B cell (primary cell): ENCODE measurements at regions not wholly inside any gene's neighbourhood (a gene's known extent, or its start where the extent isn't known, plus 50 kb on each side); places are given as distances from the start of the nearest gene placed in this dataset.

ENCODE experiments used
- ATAC-seq: fragments of 200-7000 bp; cut with Tn5 transposase; one replicate; pipeline ENCODE4 v1.10.0; 2021; ENCODE audit warnings: low read depth, mild to moderate bottlenecking, moderate number of reproducible peaks, moderate library complexity
- CTCF ChIA-PET: fragments of 350-600 bp; sonication (Branson Sonifier 250); formaldehyde crosslinking; loops from one replicate; lab custom pipeline; 2021; ENCODE audit warnings: antibody characterized with exemption, inconsistent platforms; lab: Charles Lee
- POLR2A ChIA-PET: fragments of 350-600 bp; sonication (Branson Sonifier 250); formaldehyde crosslinking; loops from one replicate; lab custom pipeline; 2021; ENCODE audit warnings: antibody characterized with exemption; lab: Charles Lee
- DNase-seq: peaks from one replicate; pipeline ENCODE4 v3.0.0; 2013
- H2AFZ ChIP-seq: 2 replicates; pipeline ENCODE4 v1.6.1; 2012; ENCODE audit warnings: mild to moderate bottlenecking, low read depth, low read length; ENCODE audit not compliant: insufficient read depth, poor library complexity, severe bottlenecking
- H3K27ac ChIP-seq, 2 donors: 1 replicate in 1 of 2; 2 replicates in 1 of 2; pipeline ENCODE4 v1.5.1; 2012 to 2013; ENCODE audit warnings: low read length in 2 of 2, mild to moderate bottlenecking in 2 of 2, moderate library complexity in 1 of 2
- H3K27me3 ChIP-seq, 4 experiments: fragments of 200-600 bp in 1 of 4; sonication (generic) in 1 of 4; replicated peaks in 1 of 4; 1 replicate in 2 of 4; 2 replicates in 2 of 4; pipeline versions ENCODE4 v1.6.1 to v1.7.0; 2013 to 2016; ENCODE audit warnings: low read length in 3 of 4, mild to moderate bottlenecking in 2 of 4, mixed read lengths in 1 of 4, moderate library complexity in 1 of 4; ENCODE audit not compliant: insufficient read depth in 4 of 4, control insufficient read depth in 3 of 4; ENCODE audit errors: control extremely low read depth in 1 of 4
- H3K36me3 ChIP-seq, 2 experiments: replicated peaks in 1 of 2; 1 replicate in 1 of 2; 2 replicates in 1 of 2; pipeline versions ENCODE4 v1.6.1 to v1.7.1; 2013; ENCODE audit warnings: low read length in 1 of 2; ENCODE audit not compliant: insufficient read depth in 2 of 2, control insufficient read depth in 1 of 2; ENCODE audit errors: control extremely low read depth in 1 of 2, extremely low read depth in 1 of 2
- H3K4me1 ChIP-seq, 2 donors: fragments of 200-600 bp in 1 of 2; sonication (generic) in 1 of 2; 1 replicate in 1 of 2; 2 replicates in 1 of 2; pipeline versions ENCODE4 v1.5.1 to v1.6.1; 2013 to 2017; ENCODE audit warnings: low read length in 2 of 2; ENCODE audit not compliant: control insufficient read depth in 2 of 2, insufficient read depth in 2 of 2
- H3K4me2 ChIP-seq: replicated peaks from 2 replicates; pipeline ENCODE3; 2012; ENCODE audit warnings: mild to moderate bottlenecking, low read depth, low read length; ENCODE audit not compliant: poor library complexity, severe bottlenecking
- H3K4me3 ChIP-seq, 5 experiments: fragments of 200-600 bp in 1 of 5; sonication (generic) in 1 of 5; 1 replicate in 3 of 5; 2 replicates in 2 of 5; pipeline versions ENCODE4 v1.5.1 to v1.7.0; 2011 to 2016; ENCODE audit warnings: low read length in 4 of 5, mild to moderate bottlenecking in 4 of 5, low read depth in 2 of 5, control low read depth in 1 of 5, moderate library complexity in 1 of 5; ENCODE audit not compliant: insufficient read depth in 1 of 5; ENCODE audit errors: control extremely low read depth in 1 of 5, extremely low read depth in 1 of 5
- H3K79me2 ChIP-seq: fragments of 200-600 bp; sonication (generic); one replicate; pipeline ENCODE4 v1.6.0; 2016; ENCODE audit warnings: low read length; ENCODE audit not compliant: control insufficient read depth, insufficient read depth
- H3K9ac ChIP-seq: fragments of 200-600 bp; sonication (generic); 2 replicates; pipeline ENCODE4 v1.6.1; 2017; ENCODE audit warnings: mild to moderate bottlenecking, low read length, moderate library complexity
- H3K9me3 ChIP-seq, 3 donors: one replicate each; pipeline versions ENCODE4 v1.6.1 to v1.7.1; 2013; ENCODE audit warnings: low read length in 2 of 3; ENCODE audit not compliant: control insufficient read depth in 2 of 3, insufficient read depth in 1 of 3; ENCODE audit errors: control extremely low read depth in 1 of 3
- H4K20me1 ChIP-seq: 2 replicates; pipeline ENCODE4 v1.6.0; 2012; ENCODE audit warnings: mild to moderate bottlenecking, low read length; ENCODE audit not compliant: insufficient read depth, control insufficient read depth, poor library complexity, severe bottlenecking
- H3K27ac Mint-ChIP-seq: one replicate; pipeline ENCODE4 v1.8.0; 2021; ENCODE audit warnings: mixed read lengths
- H3K27me3 Mint-ChIP-seq: one replicate; pipeline ENCODE4 v1.8.0; 2021; ENCODE audit warnings: mixed read lengths
- H3K4me1 Mint-ChIP-seq: one replicate; pipeline ENCODE4 v1.8.0; 2021; ENCODE audit warnings: mixed read lengths
- H3K4me3 Mint-ChIP-seq: one replicate; pipeline ENCODE4 v1.8.0; 2021; ENCODE audit warnings: mixed read lengths
- H3K9me3 Mint-ChIP-seq: one replicate; pipeline ENCODE4 v1.8.0; 2022; ENCODE audit warnings: mixed read lengths; ENCODE audit not compliant: insufficient read depth
- EZH2 ChIP-seq: IDR thresholded peaks from 2 replicates; pipeline ENCODE4 v1.6.1; 2012; ENCODE audit warnings: borderline replicate concordance, low read depth, mild to moderate bottlenecking, moderate library complexity, low read length; ENCODE audit not compliant: insufficient read depth, poor library complexity, severe bottlenecking
- whole genome bisulfite sequencing: methylation state at CpG from one replicate; pipeline ENCODE4 v1.1.5; 2013; ENCODE audit warnings: missing lambda C conversion rate; ENCODE audit not compliant: insufficient coverage; 5-methylcytosine and 5-hydroxymethylcytosine counted together
- intact Hi-C: fragments of 100-400 bp; cut with micrococcal nuclease; formaldehyde crosslinking; loops from one replicate; pipeline ENCODE4 v1.10.0; 2022
- TF ChIP-seq, protein P1 (sequence below): fragments of 200-600 bp; IDR thresholded peaks from one replicate; pipeline ENCODE4 v1.8.0; 2022; ENCODE audit warnings: antibody characterized with exemption, mild to moderate bottlenecking

- H4K20me1 ChIP-seq, result no peaks in the 10 kb centered on the region
- no peaks in the 10 kb centered on the region for H3K79me2 ChIP-seq
- DNase-seq (no peak), ATAC-seq (no peak)
- H3K4me2 ChIP-seq, result no peak overlapping the region
- no peaks in the 10 kb centered on the region for H3K9me3 ChIP-seq
- Mint-ChIP-seq H3K4me3 (no peak overlapping the region), H3K4me1 (no peaks in the 10 kb centered on the region), H3K27ac (no peak overlapping the region), H3K9me3 (no peaks in the 10 kb centered on the region), H3K27me3 (no peaks in the 10 kb centered on the region)
- H2AFZ ChIP-seq, result no peak overlapping the region
- intact Hi-C loops, result no loop called here
- no peak overlapping the region for H3K4me3 ChIP-seq
- H3K27ac ChIP-seq, result no peak overlapping the region
- CTCF ChIA-PET, result no interaction called here
- no peaks in the 10 kb centered on the region for H3K4me1 ChIP-seq
- no peak overlapping the region for H3K9ac ChIP-seq
- no peak for TF ChIP-seq EZH2
- TF ChIP-seq, protein P1, sequence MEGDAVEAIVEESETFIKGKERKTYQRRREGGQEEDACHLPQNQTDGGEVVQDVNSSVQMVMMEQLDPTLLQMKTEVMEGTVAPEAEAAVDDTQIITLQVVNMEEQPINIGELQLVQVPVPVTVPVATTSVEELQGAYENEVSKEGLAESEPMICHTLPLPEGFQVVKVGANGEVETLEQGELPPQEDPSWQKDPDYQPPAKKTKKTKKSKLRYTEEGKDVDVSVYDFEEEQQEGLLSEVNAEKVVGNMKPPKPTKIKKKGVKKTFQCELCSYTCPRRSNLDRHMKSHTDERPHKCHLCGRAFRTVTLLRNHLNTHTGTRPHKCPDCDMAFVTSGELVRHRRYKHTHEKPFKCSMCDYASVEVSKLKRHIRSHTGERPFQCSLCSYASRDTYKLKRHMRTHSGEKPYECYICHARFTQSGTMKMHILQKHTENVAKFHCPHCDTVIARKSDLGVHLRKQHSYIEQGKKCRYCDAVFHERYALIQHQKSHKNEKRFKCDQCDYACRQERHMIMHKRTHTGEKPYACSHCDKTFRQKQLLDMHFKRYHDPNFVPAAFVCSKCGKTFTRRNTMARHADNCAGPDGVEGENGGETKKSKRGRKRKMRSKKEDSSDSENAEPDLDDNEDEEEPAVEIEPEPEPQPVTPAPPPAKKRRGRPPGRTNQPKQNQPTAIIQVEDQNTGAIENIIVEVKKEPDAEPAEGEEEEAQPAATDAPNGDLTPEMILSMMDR, result no peak
- 80% methylated on average over 1 of the region's 2 CpGs for WGBS
- H3K36me3 ChIP-seq, result no peaks in the 10 kb centered on the region
- POLR2A ChIA-PET, result no interaction called here
- no peaks in the 10 kb centered on the region for H3K27me3 ChIP-seq
Observed at GRCh38 chr7:10156972-10157371, 816.7 kb upstream of the PHF14 start.

- ATAC-seq (no peak), DNase-seq (no peak)
- Histone ChIP-seq H3K9ac (no peak overlapping the region), H3K27ac (no peak overlapping the region), H3K79me2 (no peaks in the 10 kb centered on the region), H4K20me1 (no peaks in the 10 kb centered on the region), H2AFZ (no peak overlapping the region), H3K4me1 (no peaks in the 10 kb centered on the region), H3K4me3 (no peak overlapping the region), H3K36me3 (no peaks in the 10 kb centered on the region), H3K27me3 (no peaks in the 10 kb centered on the region), H3K9me3 (peaks cover 0 to 3% (median 0%) of the 10 kb centered on the region in 3 donors), H3K4me2 (no peak overlapping the region)
- no peak for TF ChIP-seq EZH2
- TF ChIP-seq, protein P1, result no peak
- ChIA-PET POLR2A (no interaction called here), CTCF (no interaction called here)
- intact Hi-C loops, result no loop called here
- no peak overlapping the region for H3K4me3 Mint-ChIP-seq
- no peak overlapping the region for H3K27ac Mint-ChIP-seq
- H3K9me3 Mint-ChIP-seq, result peaks cover 4% of the 10 kb centered on the region
- WGBS, result no CpG with 5 or more reads among the region's 2 CpGs
- H3K4me1 Mint-ChIP-seq, result no peaks in the 10 kb centered on the region
- H3K27me3 Mint-ChIP-seq, result no peaks in the 10 kb centered on the region
Observed at GRCh38 chr7:10181996-10182395, 791.7 kb upstream of the PHF14 start.
